Fibroblast of villous mesenchyme (primary cell): ENCODE measurements at regions not wholly inside any gene's neighbourhood (a gene's known extent, or its start where the extent isn't known, plus 50 kb on each side); places are given as distances from the start of the nearest gene placed in this dataset.

Source experiments
- DNase-seq: peaks from one replicate; pipeline ENCODE4 v3.0.0-alpha.2; 2010; ENCODE audit warnings: low read depth
- H3K4me3 ChIP-seq: 2 replicates; pipeline ENCODE4 v1.5.1; 2011; ENCODE audit warnings: low read depth, mild to moderate bottlenecking, low read length
- CTCF ChIP-seq: IDR thresholded peaks from 2 replicates; pipeline ENCODE4 v1.5.1; 2012; ENCODE audit warnings: low read depth, mild to moderate bottlenecking, low read length; ENCODE audit not compliant: insufficient read depth

- no peak for TF ChIP-seq CTCF
- no peak for DNase-seq
- H3K4me3 ChIP-seq, result no peak overlapping the region
Measured at GRCh38 chr7:55644567-55644966, 72.3 kb upstream of the VOPP1 start.

DNA sequence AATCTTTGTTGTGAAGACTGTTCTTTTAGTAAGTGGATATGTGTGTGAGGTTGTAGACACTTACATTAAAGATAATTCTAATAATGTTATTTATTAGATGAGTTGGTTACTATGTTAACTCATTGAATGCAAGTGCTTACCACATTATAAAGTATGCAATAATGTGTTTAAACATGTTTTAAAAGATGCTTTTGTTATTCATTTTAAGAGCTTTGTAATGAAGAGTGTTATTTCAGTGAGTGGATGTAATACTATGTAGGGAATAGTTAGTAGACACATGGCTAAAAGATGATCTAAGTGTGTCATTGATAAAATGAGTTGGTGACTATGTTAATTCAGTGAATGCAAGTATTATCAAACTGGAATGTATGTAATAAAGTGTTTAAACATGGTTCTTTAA is 70.0 kb upstream of the VOPP1 start:
- DNase-seq, result no peak
- TF ChIP-seq CTCF, result no peak
- no peak overlapping the region for H3K4me3 ChIP-seq

DNA sequence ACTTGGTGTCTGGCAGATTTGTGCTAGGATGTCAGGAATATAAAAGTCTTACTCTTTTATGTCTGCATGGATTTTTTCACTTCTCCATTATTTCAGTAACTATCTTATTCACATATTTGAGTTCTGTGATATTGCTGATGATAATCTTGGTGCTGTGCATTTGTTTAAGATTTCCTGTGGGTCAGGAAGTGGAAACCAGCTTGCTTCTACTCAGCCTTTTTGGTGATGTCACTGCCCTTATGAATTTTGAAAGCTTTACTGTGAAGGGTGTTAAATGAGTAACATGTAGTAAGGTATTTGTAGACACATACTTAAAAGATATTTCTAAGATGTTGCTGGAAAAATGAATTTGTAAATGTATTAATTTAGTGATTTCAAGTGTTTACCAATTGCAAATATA is 69.5 kb upstream of the VOPP1 start:
- DNase-seq, result no peak
- H3K4me3 ChIP-seq, result no peak overlapping the region
- no peak for TF ChIP-seq CTCF

DNA sequence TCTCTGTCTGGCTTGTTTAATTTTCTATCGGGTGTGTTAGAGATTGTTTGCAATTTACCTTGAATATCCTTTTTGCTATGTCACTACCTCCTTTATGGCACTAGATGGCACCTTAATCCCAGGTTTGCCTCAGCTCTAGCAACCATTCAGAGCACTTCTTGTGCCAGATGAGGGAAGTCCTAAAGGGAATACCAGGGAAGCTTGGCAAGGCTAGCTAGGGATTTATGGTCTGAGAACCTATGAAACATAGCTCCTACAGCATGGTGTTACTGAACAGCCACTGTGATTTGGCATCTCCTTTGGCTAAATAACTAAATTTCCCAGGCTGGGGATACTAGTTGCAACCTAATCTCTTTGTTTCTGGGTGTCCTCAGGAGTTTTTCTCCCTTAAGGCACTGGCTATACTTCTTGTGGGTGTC is 69.0 kb upstream of the VOPP1 start:
- H3K4me3 ChIP-seq, result no peak overlapping the region
- DNase-seq, result peak; percentile 82
- TF ChIP-seq CTCF, result peak; percentile 79

GRCh38 chr7:55639640-55640039 is 67.3 kb upstream of the VOPP1 start:
- no peak for DNase-seq
- TF ChIP-seq CTCF, result no peak
- H3K4me3 ChIP-seq, result no peak overlapping the region

- H3K4me3 ChIP-seq, result no peak overlapping the region
- TF ChIP-seq CTCF, result no peak
- DNase-seq, result no peak
Measured at GRCh38 chr7:55629051-55629677, 56.9 kb upstream of the VOPP1 start.

- TF ChIP-seq CTCF, result no peak
- no peak for DNase-seq
- H3K4me3 ChIP-seq, result no peak overlapping the region
Measured at GRCh38 chr7:55624813-55625212, 52.5 kb upstream of the VOPP1 start.
